Heart left ventricle (tissue), 16 donors: ENCODE measurements at regions not wholly inside any gene's neighbourhood (a gene's known extent, or its start where the extent isn't known, plus 50 kb on each side); places are given as distances from the start of the nearest gene placed in this dataset.
"Not testable (repeated sequence)": the region's sequence is repeated elsewhere in the genome, so short reads cannot be mapped to it uniquely, and the experiment has no call there.

Experiments used
- ATAC-seq, 4 donors: fragments of 200-7000 bp; cut with Tn5 transposase; one replicate each; pipeline ENCODE4 v1.9.1; 2020 to 2022; ENCODE audit warnings: moderate library complexity in 4 of 4, mild to moderate bottlenecking in 3 of 4, moderate number of reproducible peaks in 1 of 4
- DNase-seq, 5 donors: peaks; one replicate each; pipeline ENCODE4 v3.0.0-alpha.2; 2020
- H3K27ac ChIP-seq, 12 donors: fragments of 200-600 bp; sonication (generic) in 4 of 12; one replicate each; pipeline versions ENCODE4 v1.5.0 to v1.8.0; 2016 to 2022; ENCODE audit warnings: mild to moderate bottlenecking in 2 of 12
- H3K27me3 ChIP-seq, 9 donors: fragments of 200-600 bp; sonication (generic) in 2 of 9; one replicate each; pipeline versions ENCODE4 v1.5.1 to v1.8.0; 2016 to 2022; ENCODE audit warnings: mild to moderate bottlenecking in 3 of 9
- H3K36me3 ChIP-seq, 9 donors: fragments of 200-600 bp; sonication (generic) in 2 of 9; one replicate each; pipeline versions ENCODE4 v1.5.0 to v1.8.0; 2018 to 2022; ENCODE audit warnings: mild to moderate bottlenecking in 2 of 9
- H3K4me1 ChIP-seq, 12 donors: fragments of 200-600 bp; sonication (generic) in 4 of 12; one replicate each; pipeline versions ENCODE4 v1.5.0 to v1.8.0; 2016 to 2022; ENCODE audit warnings: mild to moderate bottlenecking in 3 of 12
- H3K4me3 ChIP-seq, 12 donors: fragments of 200-600 bp; sonication (generic) in 4 of 12; one replicate each; pipeline versions ENCODE4 v1.5.0 to v1.8.0; 2017 to 2022; ENCODE audit warnings: mild to moderate bottlenecking in 9 of 12, moderate library complexity in 4 of 12
- H3K9me3 ChIP-seq, 12 donors: fragments of 200-600 bp; sonication (generic) in 4 of 12; one replicate each; pipeline versions ENCODE4 v1.5.0 to v1.8.0; 2016 to 2022; ENCODE audit warnings: mild to moderate bottlenecking in 1 of 12
- WGBS, 4 donors: extraction: QIAGEN DNeasy Blood & Tissue Kit in 2 of 4; methylation state at CpG; one replicate each; pipeline versions ENCODE4 v1.1.5 to v1.1.7; 2013 to 2018; 5-methylcytosine and 5-hydroxymethylcytosine counted together
- intact Hi-C, 10 donors: fragments of 100-400 bp; cut with DNase I; formaldehyde crosslinking; loops; one replicate each; pipeline versions ENCODE4 v1.11.1 to v1.14.2; 2022
- TF ChIP-seq, protein P1 (sequence below), 12 donors: fragments of 200-600 bp; sonication (generic) in 4 of 12; IDR thresholded peaks; one replicate each; pipeline versions ENCODE4 v1.5.0 to v1.8.0; 2018 to 2022; ENCODE audit warnings: antibody characterized with exemption in 12 of 12, mild to moderate bottlenecking in 5 of 12
- donor health status: ischemic (EF 13 %, LVEDD 7.1; RV severe dilation, severe dysfunction).
- donor health status: healthy with polysubstance abuse.
- donor health status: DM: no; HTN: yes; CAD: no.
- donor health status: DM: no; HTN: no; CAD: no.
- donor health status: ischemic (EF 25% LVEDD 6.9; RV normal size, moderate dysfunction).
- donor health status: ischemic (EF 25% LVEDD 5.7; RV mildly dilated, moderate dysfunction).
- donor health status: healthy.
- donor health status: DM: yes; HTN: yes; CAD: no.
- donor health status: ischemic (EF 35%, LVEDD 5.7; RV mildly dilated, moderate dysfunction).
- donor health status: nonischemic (EF 11% LVEDD 7.7; RV severe dilation, severe dysfunction).
- donor health status: DM: yes; HTN: yes; CAD: no.
- donor health status: PGD.
- donor health status: ischemic (EF 29% LVEDD 5.4; RV normal size, mild dysfunction).
- donor health status: nonischemic (EF 23%, LVEDD 6.1; RV moderate dilation, normal function).

DNA sequence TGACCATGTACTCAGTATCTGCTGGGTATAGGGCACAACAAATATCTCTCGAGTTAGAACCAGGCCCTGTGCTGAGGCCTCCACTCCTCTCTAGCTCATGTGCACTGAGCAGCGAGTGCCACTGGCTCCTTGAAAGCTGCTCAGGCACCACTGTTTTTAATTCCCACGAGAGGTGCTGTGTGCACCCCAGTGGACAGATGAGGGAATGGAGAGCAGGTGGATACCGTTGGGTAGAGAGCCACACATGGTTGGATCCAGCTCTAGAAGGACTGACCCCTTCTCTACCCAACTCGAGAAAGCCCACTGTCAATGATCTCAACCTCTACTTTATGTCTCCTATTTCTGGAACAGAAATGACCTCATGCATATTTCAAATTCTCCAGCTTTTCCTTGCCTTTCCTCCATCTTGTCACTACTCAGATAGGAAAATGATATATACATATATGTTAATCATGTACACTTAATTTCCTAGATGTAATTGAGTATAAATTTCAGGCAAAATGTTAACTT lies 66.6 kb upstream of the SOX11 start:
- TF ChIP-seq, protein P1, sequence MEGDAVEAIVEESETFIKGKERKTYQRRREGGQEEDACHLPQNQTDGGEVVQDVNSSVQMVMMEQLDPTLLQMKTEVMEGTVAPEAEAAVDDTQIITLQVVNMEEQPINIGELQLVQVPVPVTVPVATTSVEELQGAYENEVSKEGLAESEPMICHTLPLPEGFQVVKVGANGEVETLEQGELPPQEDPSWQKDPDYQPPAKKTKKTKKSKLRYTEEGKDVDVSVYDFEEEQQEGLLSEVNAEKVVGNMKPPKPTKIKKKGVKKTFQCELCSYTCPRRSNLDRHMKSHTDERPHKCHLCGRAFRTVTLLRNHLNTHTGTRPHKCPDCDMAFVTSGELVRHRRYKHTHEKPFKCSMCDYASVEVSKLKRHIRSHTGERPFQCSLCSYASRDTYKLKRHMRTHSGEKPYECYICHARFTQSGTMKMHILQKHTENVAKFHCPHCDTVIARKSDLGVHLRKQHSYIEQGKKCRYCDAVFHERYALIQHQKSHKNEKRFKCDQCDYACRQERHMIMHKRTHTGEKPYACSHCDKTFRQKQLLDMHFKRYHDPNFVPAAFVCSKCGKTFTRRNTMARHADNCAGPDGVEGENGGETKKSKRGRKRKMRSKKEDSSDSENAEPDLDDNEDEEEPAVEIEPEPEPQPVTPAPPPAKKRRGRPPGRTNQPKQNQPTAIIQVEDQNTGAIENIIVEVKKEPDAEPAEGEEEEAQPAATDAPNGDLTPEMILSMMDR (IDR thresholded peaks at IDR 0.05): peak in 1 of 12 donors; percentile 7
- H3K36me3 ChIP-seq, intact Hi-C loops, H3K4me3 ChIP-seq, DNase-seq, H3K9me3 ChIP-seq, ATAC-seq, H3K27ac ChIP-seq, H3K4me1 ChIP-seq, H3K27me3 ChIP-seq: not testable (repeated sequence)
- WGBS, 4 donors: 61 to 66% (median 65%) methylated on average over 5 of the region's 5 CpGs

DNA sequence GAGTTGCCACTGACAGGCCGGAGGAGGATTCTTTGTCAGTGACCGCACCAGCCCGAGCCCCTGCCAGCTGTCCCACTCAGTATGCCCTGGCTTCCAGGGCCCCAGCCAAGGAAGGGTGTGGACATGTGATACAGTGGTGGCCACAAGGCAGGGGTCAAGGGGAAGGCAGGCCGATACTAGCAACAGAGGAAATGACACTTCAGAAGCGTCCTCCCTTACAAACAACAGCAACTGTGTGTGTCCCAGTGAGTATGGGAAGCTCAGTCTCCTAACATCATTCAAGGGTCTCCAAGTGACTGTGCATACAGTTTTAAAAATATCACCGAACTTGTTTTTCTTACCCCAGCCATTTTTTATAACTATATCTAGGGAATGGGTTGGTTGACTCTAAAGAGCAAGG lies 63.7 kb upstream of the SOX11 start:
- intact Hi-C loops, DNase-seq, H3K4me3 ChIP-seq, H3K27ac ChIP-seq, ATAC-seq, H3K27me3 ChIP-seq, H3K36me3 ChIP-seq, H3K4me1 ChIP-seq, H3K9me3 ChIP-seq: not testable (repeated sequence)
- WGBS, 4 donors: 3 to 5% methylated on average over 2 of the region's 6 CpGs; no CpG with 5 or more reads in 2 of the 4 donors

DNA sequence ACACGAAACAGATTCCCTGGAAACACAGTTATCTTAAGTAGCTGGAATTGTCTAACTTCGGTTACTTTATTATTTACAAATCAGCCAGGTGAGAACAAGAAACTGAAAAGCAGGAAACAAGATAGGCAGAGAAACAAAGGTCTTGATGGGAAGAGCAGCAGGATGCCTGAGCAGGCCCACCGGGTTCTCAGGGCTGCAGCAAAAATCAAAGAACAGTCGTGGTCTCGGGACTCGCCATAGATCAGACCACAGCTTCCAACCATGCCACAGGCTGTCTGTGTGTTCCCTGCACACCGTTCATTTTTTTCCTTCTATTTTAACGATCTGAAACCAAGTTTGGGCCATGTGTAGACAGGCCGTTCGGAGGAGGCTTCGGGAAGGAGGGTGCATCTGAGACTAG lies 62.7 kb upstream of the SOX11 start:
- intact Hi-C loops: not testable (repeated sequence)
- 85 to 86% (median 86%) methylated on average over 11 of the region's 11 CpGs for WGBS, 4 donors

DNA sequence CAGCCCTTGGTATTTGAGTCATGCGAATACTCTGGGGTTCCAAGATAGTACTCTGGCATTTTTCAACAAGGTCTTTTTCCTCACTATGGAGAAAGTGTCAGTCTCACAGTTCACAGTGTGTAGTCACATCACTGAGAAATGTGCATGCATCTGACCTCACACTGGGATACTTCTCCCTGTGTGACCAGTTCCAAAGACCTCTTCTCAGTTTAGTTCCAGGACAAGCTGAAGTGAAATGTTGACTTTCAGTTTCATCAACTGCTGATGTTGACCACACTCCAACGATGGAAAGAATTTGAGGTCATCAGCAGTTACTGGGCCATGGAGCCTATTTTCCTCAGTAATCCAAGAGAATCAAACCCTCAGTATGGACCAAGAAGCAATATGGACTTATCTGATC lies 55.1 kb upstream of the SOX11 start:
- H3K4me1 ChIP-seq, H3K27ac ChIP-seq, H3K27me3 ChIP-seq, H3K4me3 ChIP-seq, H3K9me3 ChIP-seq, ATAC-seq, H3K36me3 ChIP-seq, intact Hi-C loops, DNase-seq: not testable (repeated sequence)
- 80 to 88% (median 80%) methylated on average over 2 of the region's 2 CpGs for WGBS, 4 donors

More for the DNA sequence above, 62.7 kb upstream of the SOX11 start:
- not testable (repeated sequence) for H3K27ac ChIP-seq, ATAC-seq, H3K36me3 ChIP-seq, H3K9me3 ChIP-seq, H3K27me3 ChIP-seq, H3K4me1 ChIP-seq, DNase-seq, H3K4me3 ChIP-seq
